IMR-90 (cell line): ENCODE measurements at regions not wholly inside any gene's neighbourhood (a gene's known extent, or its start where the extent isn't known, plus 50 kb on each side); places are given as distances from the start of the nearest gene placed in this dataset.

Experiments
- ATAC-seq: fragments of 200-7000 bp; cut with Tn5 transposase; 2 replicates; pipeline ENCODE4 v1.9.1; 2020; ENCODE audit warnings: low read depth, mild to moderate bottlenecking, moderate library complexity
- BruUV-seq: library from RNA; stranded (reverse); fragments of 400-500 nt; replicated peaks from 2 replicates; lab custom pipeline; 2021; lab: Mats Ljungman, UMichigan
- CTCF ChIA-PET: fragments of 300-600 bp; formaldehyde crosslinking; extraction: SDS; loops from one replicate; lab custom pipeline; 2021; ENCODE audit warnings: antibody characterized with exemption; lab: Yijun Ruan, JAX
- POLR2A ChIA-PET: fragments of 300-600 bp; sonication (Branson Sonifier 250); formaldehyde crosslinking; loops from one replicate; lab custom pipeline; 2022; ENCODE audit warnings: antibody characterized with exemption; ENCODE audit not compliant: unreplicated experiment; lab: Charles Lee
- DNase-seq: peaks from one replicate; pipeline ENCODE4 v3.0.0; 2013
- H2AFZ ChIP-seq: replicated peaks from 2 replicates; pipeline ENCODE3; 2013; ENCODE audit warnings: low read length, mild to moderate bottlenecking; ENCODE audit not compliant: poor library complexity
- H2AK5ac ChIP-seq: 2 replicates; pipeline ENCODE4 v1.6.1; 2013; ENCODE audit warnings: low read depth, low read length, inconsistent platforms
- H2AK9ac ChIP-seq: replicated peaks from 2 replicates; pipeline ENCODE3; 2013; ENCODE audit warnings: mild to moderate bottlenecking, low read depth, low read length, moderate library complexity; ENCODE audit not compliant: poor library complexity
- H2BK120ac ChIP-seq: 2 replicates; pipeline ENCODE4 v1.6.1; 2013; ENCODE audit warnings: low read depth, low read length, inconsistent platforms
- H2BK15ac ChIP-seq: 3 replicates; pipeline ENCODE4 v1.6.1; 2013; ENCODE audit warnings: low read depth, low read length, inconsistent platforms
- H2BK20ac ChIP-seq: 2 replicates; pipeline ENCODE4 v1.6.1; 2013; ENCODE audit warnings: low read depth, mild to moderate bottlenecking, inconsistent platforms, low read length, moderate library complexity
- H2BK5ac ChIP-seq: 2 replicates; pipeline ENCODE4 v1.6.1; 2013; ENCODE audit warnings: mild to moderate bottlenecking, low read depth, low read length, inconsistent platforms; ENCODE audit not compliant: poor library complexity, severe bottlenecking
- H3K14ac ChIP-seq: replicated peaks from 2 replicates; pipeline ENCODE4 v1.6.1; 2013; ENCODE audit warnings: low read depth, low read length, inconsistent platforms
- H3K18ac ChIP-seq: 2 replicates; pipeline ENCODE4 v1.6.1; 2013; ENCODE audit warnings: low read depth, low read length, control low read depth
- H3K23ac ChIP-seq: 2 replicates; pipeline ENCODE4 v1.6.1; 2013; ENCODE audit warnings: low read depth, low read length, inconsistent platforms
- H3K27ac ChIP-seq: 2 replicates; pipeline ENCODE4 v1.5.1; 2013; ENCODE audit warnings: mild to moderate bottlenecking, control low read depth, low read length; ENCODE audit not compliant: insufficient read depth
- H3K27me3 ChIP-seq: 2 replicates; pipeline ENCODE4 v1.6.1; 2013; ENCODE audit warnings: low read length; ENCODE audit not compliant: control insufficient read depth, insufficient read depth
- H3K36me3 ChIP-seq: 2 replicates; pipeline ENCODE4 v1.6.1; 2013; ENCODE audit warnings: low read length, mixed read lengths; ENCODE audit not compliant: control insufficient read depth, insufficient read depth
- H3K4ac ChIP-seq: 2 replicates; pipeline ENCODE4 v1.6.1; 2013; ENCODE audit warnings: low read depth, low read length, inconsistent platforms
- H3K4me1 ChIP-seq: 2 replicates; pipeline ENCODE4 v1.6.1; 2013; ENCODE audit warnings: low read length, mixed read lengths; ENCODE audit not compliant: control insufficient read depth, insufficient read depth
- H3K4me2 ChIP-seq: 2 replicates; pipeline ENCODE4 v1.6.1; 2013; ENCODE audit warnings: low read depth, mild to moderate bottlenecking, control low read depth, low read length, moderate library complexity
- H3K4me3 ChIP-seq: 2 replicates; pipeline ENCODE4 v1.5.1; 2013; ENCODE audit warnings: low read depth, mild to moderate bottlenecking, control low read depth, low read length, moderate library complexity; ENCODE audit not compliant: insufficient read depth
- H3K56ac ChIP-seq: 2 replicates; pipeline ENCODE4 v1.6.1; 2013; ENCODE audit warnings: low read length, inconsistent platforms; ENCODE audit not compliant: insufficient read depth; ENCODE audit errors: extremely low read depth
- H3K79me1 ChIP-seq, 2 experiments: 2 replicates each; pipeline ENCODE4 v1.6.1; 2013; ENCODE audit warnings: low read length in 2 of 2, inconsistent platforms in 1 of 2, low read depth in 1 of 2
- H3K9ac ChIP-seq: 2 replicates; pipeline ENCODE4 v1.6.1; 2013; ENCODE audit warnings: low read depth, low read length, control low read depth
- H3K9me1 ChIP-seq: 2 replicates; pipeline ENCODE4 v1.6.1; 2013; ENCODE audit warnings: low read length, inconsistent platforms; ENCODE audit not compliant: insufficient read depth
- H3K9me3 ChIP-seq: 2 replicates; pipeline ENCODE4 v1.6.1; 2013; ENCODE audit warnings: low read length; ENCODE audit not compliant: control insufficient read depth, insufficient read depth
- H4K20me1 ChIP-seq: 2 replicates; pipeline ENCODE4 v1.6.1; 2013; ENCODE audit warnings: low read length, inconsistent platforms; ENCODE audit not compliant: insufficient read depth
- H4K5ac ChIP-seq: 2 replicates; pipeline ENCODE4 v1.6.1; 2013; ENCODE audit warnings: mild to moderate bottlenecking, low read depth, low read length, control low read depth
- H4K8ac ChIP-seq, 2 experiments: 2 replicates each; pipeline ENCODE4 v1.6.1; 2013; ENCODE audit warnings: low read depth in 2 of 2, low read length in 2 of 2, control low read depth in 1 of 2, inconsistent platforms in 1 of 2
- H4K91ac ChIP-seq: 2 replicates; pipeline ENCODE4 v1.6.1; 2013; ENCODE audit warnings: low read depth, low read length, inconsistent platforms; ENCODE audit not compliant: insufficient read depth
- BHLHE40 ChIP-seq: fragments of 150-350 bp; IDR thresholded peaks from 2 replicates; pipeline ENCODE4 v1.6.1; 2016; ENCODE audit warnings: mild to moderate bottlenecking, low read depth, low read length
- CEBPB ChIP-seq: IDR thresholded peaks from 2 replicates; pipeline ENCODE4 v1.6.1; 2012; ENCODE audit warnings: low read depth, low read length, improper control_type of control experiment
- CHD1 ChIP-seq: IDR thresholded peaks from 2 replicates; pipeline ENCODE4 v1.6.1; 2012; ENCODE audit warnings: low read depth, low read length, improper control_type of control experiment
- FOS ChIP-seq: fragments of 150-350 bp; IDR thresholded peaks from 2 replicates; pipeline ENCODE4 v1.6.1; 2016; ENCODE audit warnings: low read depth, low read length
- MAFK ChIP-seq: IDR thresholded peaks from 2 replicates; pipeline ENCODE4 v1.6.1; 2012; ENCODE audit warnings: low read depth, low read length, improper control_type of control experiment
- MAZ ChIP-seq: IDR thresholded peaks from 2 replicates; pipeline ENCODE4 v1.6.1; 2012; ENCODE audit warnings: low read depth, mild to moderate bottlenecking, low read length, improper control_type of control experiment, moderate library complexity, borderline replicate concordance
- MXI1 ChIP-seq: IDR thresholded peaks from 2 replicates; pipeline ENCODE4 v1.6.1; 2012; ENCODE audit warnings: low read depth, mild to moderate bottlenecking, low read length, moderate library complexity, borderline replicate concordance
- NFE2L2 ChIP-seq: fragments of 150-350 bp; IDR thresholded peaks from 2 replicates; pipeline ENCODE4 v1.6.1; 2016; ENCODE audit warnings: low read depth, mild to moderate bottlenecking, low read length
- POLR2A ChIP-seq: IDR thresholded peaks from 2 replicates; pipeline ENCODE4 v1.6.1; 2012; ENCODE audit warnings: mild to moderate bottlenecking, low read depth, low read length
- RAD21 ChIP-seq: IDR thresholded peaks from 2 replicates; pipeline ENCODE4 v1.6.1; 2012; ENCODE audit warnings: low read length, improper control_type of control experiment
- RCOR1 ChIP-seq: IDR thresholded peaks from 2 replicates; pipeline ENCODE4 v1.6.1; 2012; ENCODE audit warnings: mild to moderate bottlenecking, low read length, improper control_type of control experiment; ENCODE audit not compliant: insufficient replicate concordance
- RFX5 ChIP-seq: IDR thresholded peaks from 2 replicates; pipeline ENCODE4 v1.8.0; 2012; ENCODE audit warnings: low read depth, mild to moderate bottlenecking, low read length, moderate library complexity
- SMC3 ChIP-seq: fragments of 150-350 bp; IDR thresholded peaks from 2 replicates; pipeline ENCODE4 v1.6.1; 2016; ENCODE audit warnings: low read depth, mild to moderate bottlenecking, antibody characterized with exemption, low read length, moderate library complexity
- WGBS, 2 experiments: methylation state at CpG; one replicate each; pipeline versions ENCODE4 v1.1.5 to v1.1.7; 2013; ENCODE audit warnings: missing lambda C conversion rate in 2 of 2; ENCODE audit not compliant: insufficient read length in 1 of 2; ENCODE audit errors: extremely low coverage in 2 of 2; 5-methylcytosine and 5-hydroxymethylcytosine counted together
- dilution Hi-C: fragments of 300-500 bp; cut with HindIII; formaldehyde crosslinking; loops from one replicate; pipeline ENCODE4 v1.14.3; 2018; ENCODE audit warnings: low sequenced_read_pairs; ENCODE audit not compliant: unreplicated experiment
- in situ Hi-C: fragments of 300-500 bp; cut with MboI; formaldehyde crosslinking; loops from 3 replicates; pipeline ENCODE4 v1.14.3; 2019; ENCODE audit warnings: low sequenced_read_pairs, inconsistent platforms, mixed read lengths
- intact Hi-C: fragments of 100-400 bp; cut with micrococcal nuclease; formaldehyde crosslinking; loops from 2 replicates; pipeline ENCODE4 v1.10.0; 2022
- TF ChIP-seq, protein P1 (sequence below): fragments of 150-350 bp; IDR thresholded peaks from 2 replicates; pipeline ENCODE4 v1.6.1; 2017; ENCODE audit warnings: mild to moderate bottlenecking, antibody characterized with exemption, low read length, low read depth
- TF ChIP-seq, protein P2 (sequence below): conservative IDR thresholded peaks from 2 replicates; pipeline ENCODE4 v1.5.1; 2012; ENCODE audit warnings: mild to moderate bottlenecking, low read depth, low read length, improper control_type of control experiment
- TF ChIP-seq, protein P3 (sequence below): fragments of 150-350 bp; IDR thresholded peaks from 2 replicates; pipeline ENCODE4 v1.6.1; 2016; ENCODE audit warnings: low read depth, mild to moderate bottlenecking, low read length, moderate library complexity, borderline replicate concordance

DNA sequence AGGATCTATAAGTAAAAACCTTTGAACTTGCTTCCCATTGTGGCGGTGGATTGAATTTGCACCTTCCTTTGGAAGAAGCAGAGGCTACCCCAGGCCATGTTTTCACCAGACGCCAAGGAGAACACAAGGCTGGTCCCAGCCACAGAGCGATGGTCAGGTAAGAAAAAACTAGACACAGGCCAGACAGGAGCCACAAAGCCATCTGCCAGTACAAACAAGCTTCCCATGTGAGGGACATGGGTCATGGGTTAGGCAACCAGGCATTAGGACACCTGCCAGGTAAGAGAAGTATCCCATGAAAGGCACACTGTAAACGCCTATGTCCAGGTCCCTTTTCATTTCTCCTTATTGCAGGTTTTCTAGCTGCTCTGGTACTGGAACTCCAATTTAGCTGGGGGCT lies 190.2 kb downstream of the KLF13 start:
- CTCF ChIA-PET, result no interaction called here
- DNase-seq, result no peak
- in situ Hi-C loops, result no loop called here

More for the DNA sequence above, 190.2 kb downstream of the KLF13 start:
- Histone ChIP-seq H3K9ac (no peak overlapping the region), H3K4me1 (no peaks in the 10 kb centered on the region), H2BK120ac (no peak overlapping the region), H2AK5ac (no peak overlapping the region), H4K8ac (no peak overlapping the region), H2BK5ac (no peak overlapping the region), H3K4ac (no peak overlapping the region), H3K4me2 (no peak overlapping the region), H3K27ac (no peak overlapping the region), H2AFZ (no peak overlapping the region), H3K9me1 (no peaks in the 10 kb centered on the region), H4K20me1 (no peaks in the 10 kb centered on the region), H3K9me3 (no peaks in the 10 kb centered on the region), H2BK15ac (no peak overlapping the region), H3K27me3 (peaks cover 4% of the 10 kb centered on the region), H3K18ac (no peak overlapping the region), H3K56ac (no peak overlapping the region), H3K79me1 (no peaks in the 10 kb centered on the region), H4K5ac (no peak overlapping the region), H3K14ac (no peak overlapping the region), H3K23ac (no peak overlapping the region), H3K4me3 (no peak overlapping the region), H2BK20ac (no peak overlapping the region), H3K36me3 (no peaks in the 10 kb centered on the region), H2AK9ac (no peak overlapping the region), H4K91ac (no peak overlapping the region)
- no peak for TF ChIP-seq NFE2L2
- no peak for TF ChIP-seq POLR2A
- TF ChIP-seq BHLHE40, result no peak
- TF ChIP-seq FOS, result no peak
- no peak for TF ChIP-seq RFX5
- TF ChIP-seq, protein P1, sequence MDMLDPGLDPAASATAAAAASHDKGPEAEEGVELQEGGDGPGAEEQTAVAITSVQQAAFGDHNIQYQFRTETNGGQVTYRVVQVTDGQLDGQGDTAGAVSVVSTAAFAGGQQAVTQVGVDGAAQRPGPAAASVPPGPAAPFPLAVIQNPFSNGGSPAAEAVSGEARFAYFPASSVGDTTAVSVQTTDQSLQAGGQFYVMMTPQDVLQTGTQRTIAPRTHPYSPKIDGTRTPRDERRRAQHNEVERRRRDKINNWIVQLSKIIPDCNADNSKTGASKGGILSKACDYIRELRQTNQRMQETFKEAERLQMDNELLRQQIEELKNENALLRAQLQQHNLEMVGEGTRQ, result no peak
- TF ChIP-seq MXI1, result no peak
- TF ChIP-seq MAFK, result no peak
- TF ChIP-seq RAD21, result no peak
- TF ChIP-seq SMC3, result no peak
- TF ChIP-seq CEBPB, result no peak
- no peak for TF ChIP-seq RCOR1
- TF ChIP-seq, protein P2, sequence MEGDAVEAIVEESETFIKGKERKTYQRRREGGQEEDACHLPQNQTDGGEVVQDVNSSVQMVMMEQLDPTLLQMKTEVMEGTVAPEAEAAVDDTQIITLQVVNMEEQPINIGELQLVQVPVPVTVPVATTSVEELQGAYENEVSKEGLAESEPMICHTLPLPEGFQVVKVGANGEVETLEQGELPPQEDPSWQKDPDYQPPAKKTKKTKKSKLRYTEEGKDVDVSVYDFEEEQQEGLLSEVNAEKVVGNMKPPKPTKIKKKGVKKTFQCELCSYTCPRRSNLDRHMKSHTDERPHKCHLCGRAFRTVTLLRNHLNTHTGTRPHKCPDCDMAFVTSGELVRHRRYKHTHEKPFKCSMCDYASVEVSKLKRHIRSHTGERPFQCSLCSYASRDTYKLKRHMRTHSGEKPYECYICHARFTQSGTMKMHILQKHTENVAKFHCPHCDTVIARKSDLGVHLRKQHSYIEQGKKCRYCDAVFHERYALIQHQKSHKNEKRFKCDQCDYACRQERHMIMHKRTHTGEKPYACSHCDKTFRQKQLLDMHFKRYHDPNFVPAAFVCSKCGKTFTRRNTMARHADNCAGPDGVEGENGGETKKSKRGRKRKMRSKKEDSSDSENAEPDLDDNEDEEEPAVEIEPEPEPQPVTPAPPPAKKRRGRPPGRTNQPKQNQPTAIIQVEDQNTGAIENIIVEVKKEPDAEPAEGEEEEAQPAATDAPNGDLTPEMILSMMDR, result no peak
- TF ChIP-seq MAZ, result no peak
- TF ChIP-seq, protein P3, sequence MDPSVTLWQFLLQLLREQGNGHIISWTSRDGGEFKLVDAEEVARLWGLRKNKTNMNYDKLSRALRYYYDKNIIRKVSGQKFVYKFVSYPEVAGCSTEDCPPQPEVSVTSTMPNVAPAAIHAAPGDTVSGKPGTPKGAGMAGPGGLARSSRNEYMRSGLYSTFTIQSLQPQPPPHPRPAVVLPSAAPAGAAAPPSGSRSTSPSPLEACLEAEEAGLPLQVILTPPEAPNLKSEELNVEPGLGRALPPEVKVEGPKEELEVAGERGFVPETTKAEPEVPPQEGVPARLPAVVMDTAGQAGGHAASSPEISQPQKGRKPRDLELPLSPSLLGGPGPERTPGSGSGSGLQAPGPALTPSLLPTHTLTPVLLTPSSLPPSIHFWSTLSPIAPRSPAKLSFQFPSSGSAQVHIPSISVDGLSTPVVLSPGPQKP, result no peak
- no peak for TF ChIP-seq CHD1
- no CpG with 5 or more reads among the region's 4 CpGs for WGBS, 2 experiments
- POLR2A ChIA-PET, result no interaction called here
- intact Hi-C loops, result no loop called here
- no TSS peak for BruUV-seq
- ATAC-seq, result no peak
- dilution Hi-C loops, result no loop called here
